HG02885 (cell line): ENCODE measurements at regions not wholly inside any gene's neighbourhood (a gene's known extent, or its start where the extent isn't known, plus 50 kb on each side); places are given as distances from the start of the nearest gene placed in this dataset.
A peak's percentile ranks its signal among the peaks of the same experiment; 100 is the strongest.

Source experiments
- ATAC-seq: cut with Tn5 transposase; IDR thresholded peaks from one replicate; pipeline ENCODE4 v1.9.1; 2021; ENCODE audit warnings: mild to moderate bottlenecking; ENCODE audit not compliant: unreplicated experiment, poor library complexity

- no peak for ATAC-seq
Measured at GRCh38 chr12:92089559-92089958, 56.1 kb downstream of the BTG1 start.

GRCh38 chr12:92088805-92089204 lies 56.8 kb downstream of the BTG1 start:
- ATAC-seq, result no peak

GRCh38 chr12:92085736-92086040 lies 60.0 kb downstream of the BTG1 start:
- ATAC-seq, result no peak

GRCh38 chr12:92085040-92085735 lies 60.5 kb downstream of the BTG1 start:
- ATAC-seq, result no peak

GRCh38 chr12:92080911-92081285 lies 64.7 kb downstream of the BTG1 start:
- no peak for ATAC-seq

- no peak for ATAC-seq
Measured at GRCh38 chr12:92079054-92079385, 66.6 kb downstream of the BTG1 start.

GRCh38 chr12:92078167-92079053 lies 67.2 kb downstream of the BTG1 start:
- no peak for ATAC-seq

- no peak for ATAC-seq
Measured at GRCh38 chr12:92077530-92077929, 68.1 kb downstream of the BTG1 start.

GRCh38 chr12:92076101-92076500 lies 69.5 kb downstream of the BTG1 start:
- no peak for ATAC-seq

GRCh38 chr12:92075425-92075914 lies 70.2 kb downstream of the BTG1 start:
- no peak for ATAC-seq

GRCh38 chr12:92074889-92075288 lies 70.8 kb downstream of the BTG1 start:
- no peak for ATAC-seq

- ATAC-seq, result no peak
Measured at GRCh38 chr12:92073094-92073493, 72.6 kb downstream of the BTG1 start.

- ATAC-seq, result no peak
Measured at GRCh38 chr12:92072112-92072511, 73.5 kb downstream of the BTG1 start.

- no peak for ATAC-seq
Measured at GRCh38 chr12:92070864-92071445, 74.7 kb downstream of the BTG1 start.

- no peak for ATAC-seq
Measured at GRCh38 chr12:92070054-92070863, 75.4 kb downstream of the BTG1 start.

- no peak for ATAC-seq
Measured at GRCh38 chr12:92068459-92068858, 77.2 kb downstream of the BTG1 start.

- peak; percentile 37 for ATAC-seq
Measured at GRCh38 chr12:92065639-92066038, 80.0 kb downstream of the BTG1 start.

- ATAC-seq, result peak; percentile 63
Measured at GRCh38 chr12:92065018-92065499, 80.6 kb downstream of the BTG1 start.

- ATAC-seq, result no peak
Measured at GRCh38 chr12:92064422-92064821, 81.2 kb downstream of the BTG1 start.

- ATAC-seq, result no peak
Measured at GRCh38 chr12:92063641-92064040, 82.0 kb downstream of the BTG1 start.
